Ramos (cell line): ENCODE measurements at regions not wholly inside any gene's neighbourhood (a gene's known extent, or its start where the extent isn't known, plus 50 kb on each side); places are given as distances from the start of the nearest gene placed in this dataset.
"Not testable (repeated sequence)": the region's sequence is repeated elsewhere in the genome, so short reads cannot be mapped to it uniquely, and the experiment has no call there.

Source experiments
- in situ Hi-C: fragments of 300-500 bp; cut with MboI; formaldehyde crosslinking; loops from one replicate; pipeline ENCODE4 v1.14.3; 2022; ENCODE audit warnings: low sequenced_read_pairs; ENCODE audit not compliant: unreplicated experiment

DNA sequence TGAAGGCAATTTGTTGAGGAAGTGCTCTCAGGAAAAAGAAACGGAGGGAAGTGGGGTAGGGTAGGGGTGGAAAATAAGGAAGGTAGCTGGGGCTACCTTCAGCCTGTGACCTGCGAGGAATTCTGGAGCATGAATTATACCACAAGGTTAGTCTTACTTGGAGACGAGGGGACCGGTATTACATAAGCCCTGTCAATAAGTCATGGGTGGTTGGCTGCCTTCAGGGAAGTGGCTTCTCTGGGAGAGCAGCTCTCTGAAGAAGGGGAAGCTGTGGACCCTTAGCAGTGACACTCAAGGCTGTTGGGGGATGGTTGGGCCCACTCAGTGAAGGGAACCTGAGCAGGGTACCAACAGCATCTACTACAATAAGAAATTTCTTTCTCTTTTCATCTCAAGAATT is 111.3 kb downstream of the TNFSF18 start:
- in situ Hi-C loops, result no loop called here

DNA sequence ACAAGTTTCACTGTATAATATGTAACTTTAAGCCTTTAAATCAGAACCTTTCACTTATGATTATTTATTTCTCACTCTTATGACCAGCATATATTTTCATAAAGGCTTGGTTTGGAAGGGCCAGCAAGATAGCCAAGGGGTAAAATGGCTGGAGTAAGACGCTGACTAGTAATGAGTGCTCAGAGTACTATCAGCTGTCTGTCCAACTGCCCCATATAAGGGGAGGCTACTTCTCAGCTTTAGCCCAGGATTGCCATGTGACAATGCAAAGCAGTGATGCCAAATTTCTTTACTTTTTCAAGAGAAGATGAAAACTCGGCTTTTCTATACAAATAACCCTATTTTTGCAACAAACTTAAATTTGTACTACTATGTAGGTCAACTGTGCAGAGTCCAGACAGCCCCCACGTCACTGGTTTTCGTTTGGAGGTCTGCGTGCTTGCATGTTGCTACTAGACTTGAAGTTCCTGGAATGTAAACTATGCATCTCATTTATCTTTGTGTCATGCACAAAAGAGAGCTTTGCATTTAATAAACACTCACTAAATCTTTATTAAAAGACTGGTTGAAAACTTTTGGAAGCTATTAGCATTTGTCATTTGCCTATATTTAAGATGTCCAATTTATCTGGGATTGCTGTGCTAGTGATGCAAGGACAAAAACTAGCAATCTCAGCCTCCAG is 110.4 kb downstream of the TNFSF18 start:
- in situ Hi-C loops, result no loop called here

DNA sequence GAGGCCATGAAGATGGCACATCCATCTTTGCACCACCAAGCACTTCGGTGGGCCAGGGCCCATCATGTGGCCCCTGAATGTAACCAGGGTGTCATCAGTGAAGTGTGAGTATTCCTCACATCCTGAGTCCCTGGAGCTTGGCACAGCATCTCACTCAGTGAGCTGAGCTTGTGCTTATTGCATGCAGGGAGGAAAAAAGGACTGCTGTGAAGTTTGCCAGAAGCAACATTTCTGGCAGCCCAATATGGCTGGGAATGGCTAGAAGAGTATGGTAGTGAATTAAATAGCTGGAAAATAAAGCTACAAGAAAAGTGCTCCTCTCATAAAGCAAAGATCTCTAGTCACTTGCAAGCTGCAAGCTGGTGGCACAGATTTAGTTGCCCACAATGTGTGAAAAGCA is 109.3 kb downstream of the TNFSF18 start:
- in situ Hi-C loops, result no loop called here

DNA sequence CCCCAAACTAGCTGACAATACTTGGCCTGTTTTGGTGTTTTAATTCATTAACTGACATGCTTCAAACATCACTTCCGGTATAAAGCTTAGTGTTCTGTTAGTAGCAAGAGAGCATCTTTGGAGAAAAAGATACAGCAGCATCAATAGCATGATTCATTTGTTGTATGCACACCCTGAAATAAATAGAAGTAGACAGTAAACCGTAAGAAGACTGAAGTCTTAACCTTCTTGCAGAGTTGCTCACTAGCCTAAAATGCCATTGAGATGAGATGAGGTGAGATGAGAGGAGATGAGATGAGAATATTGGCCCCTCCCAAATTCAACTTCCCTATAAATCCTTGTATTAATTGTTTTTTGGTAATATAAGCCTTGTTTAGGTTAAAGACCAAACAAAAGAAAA is 108.8 kb downstream of the TNFSF18 start:
- in situ Hi-C loops, result no loop called here

DNA sequence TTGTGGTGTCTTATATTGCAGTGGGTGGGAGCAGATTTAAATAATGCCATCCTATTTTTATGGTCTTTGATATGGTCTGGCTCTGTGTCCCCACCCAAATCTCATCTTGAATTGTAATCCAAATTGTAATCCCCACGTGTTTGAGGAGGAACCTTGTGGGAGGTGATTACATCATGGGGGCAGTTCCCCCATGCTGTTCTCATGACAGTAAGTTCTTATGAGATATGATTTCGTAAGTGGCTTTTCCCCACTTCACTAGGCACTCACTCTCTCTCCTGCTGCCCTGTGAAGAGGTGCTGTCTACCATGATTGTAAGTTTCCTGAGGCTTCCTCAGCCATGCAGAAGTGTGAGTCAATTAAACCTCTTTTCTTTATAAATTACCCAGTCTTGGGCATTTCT is 107.6 kb downstream of the TNFSF18 start:
- in situ Hi-C loops, result not testable (repeated sequence)

DNA sequence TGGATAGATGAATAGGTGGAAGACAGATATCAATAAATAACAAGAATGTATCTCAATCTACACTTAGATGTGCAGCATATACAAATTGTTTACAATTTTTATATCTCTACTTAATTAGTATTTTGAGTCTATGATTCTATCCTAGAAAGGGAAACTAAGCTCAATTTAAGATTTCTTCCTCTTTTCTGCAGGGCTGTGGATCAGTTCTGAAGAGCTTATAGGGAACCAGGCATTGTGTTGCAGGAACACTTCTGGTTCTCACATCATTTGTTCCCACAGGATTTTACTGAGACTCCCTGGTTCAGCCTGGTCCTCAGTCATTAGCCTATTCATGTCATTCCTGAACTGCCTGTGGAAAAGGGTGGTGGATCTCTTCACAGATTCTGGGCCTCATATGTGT is 105.8 kb downstream of the TNFSF18 start:
- in situ Hi-C loops, result no loop called here

DNA sequence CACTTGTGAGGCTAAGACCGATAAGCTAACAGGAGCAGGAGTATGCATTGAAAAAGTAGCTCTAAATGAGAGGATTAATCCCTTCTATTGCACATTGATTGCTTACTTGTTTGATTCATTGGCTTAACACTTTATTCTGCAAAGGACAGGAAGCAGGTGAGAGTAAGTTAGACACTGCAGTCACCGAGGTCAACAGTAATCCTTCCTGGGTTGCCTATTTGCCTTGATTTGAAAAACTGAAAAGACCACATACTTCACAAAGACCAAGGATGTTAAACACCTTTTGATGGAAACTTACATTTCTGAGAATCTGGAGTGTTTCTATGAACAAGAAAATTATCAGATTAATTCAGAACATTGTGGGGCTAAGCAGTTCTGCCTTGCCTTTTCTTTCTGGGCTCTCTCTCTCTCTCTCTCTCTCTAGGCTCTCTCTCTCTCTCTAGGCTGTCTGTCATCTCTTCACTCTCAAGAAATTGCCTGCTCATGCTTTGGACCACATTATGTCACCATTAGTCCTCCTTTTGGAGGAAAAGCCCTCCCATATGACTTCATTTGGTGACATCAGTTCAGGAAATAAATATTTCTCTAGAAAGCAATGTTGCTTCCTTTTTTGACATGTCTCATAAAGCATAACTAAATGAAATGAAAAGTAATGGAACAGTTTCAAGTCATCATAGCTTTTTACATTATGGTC is 103.8 kb downstream of the TNFSF18 start:
- in situ Hi-C loops, result no loop called here

DNA sequence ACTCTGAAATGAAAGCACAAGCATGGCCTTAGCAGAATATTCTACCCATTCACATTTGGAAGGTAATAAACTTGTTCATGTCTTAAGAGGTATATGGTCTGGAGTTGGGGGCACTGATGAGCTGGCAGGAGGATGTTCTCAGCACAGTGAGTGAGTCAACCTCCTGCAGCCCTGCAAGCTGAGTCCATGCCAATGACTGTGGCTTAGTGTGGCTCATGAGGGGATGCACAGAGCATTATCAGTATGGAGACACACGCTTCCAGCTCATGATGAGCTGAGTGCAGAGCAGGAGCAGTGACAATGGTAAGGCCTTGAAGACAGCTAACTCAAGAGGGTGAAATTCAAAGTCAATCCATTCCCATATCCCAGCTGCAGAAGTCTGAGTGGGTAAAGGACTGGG is 102.3 kb downstream of the TNFSF18 start:
- in situ Hi-C loops, result no loop called here

DNA sequence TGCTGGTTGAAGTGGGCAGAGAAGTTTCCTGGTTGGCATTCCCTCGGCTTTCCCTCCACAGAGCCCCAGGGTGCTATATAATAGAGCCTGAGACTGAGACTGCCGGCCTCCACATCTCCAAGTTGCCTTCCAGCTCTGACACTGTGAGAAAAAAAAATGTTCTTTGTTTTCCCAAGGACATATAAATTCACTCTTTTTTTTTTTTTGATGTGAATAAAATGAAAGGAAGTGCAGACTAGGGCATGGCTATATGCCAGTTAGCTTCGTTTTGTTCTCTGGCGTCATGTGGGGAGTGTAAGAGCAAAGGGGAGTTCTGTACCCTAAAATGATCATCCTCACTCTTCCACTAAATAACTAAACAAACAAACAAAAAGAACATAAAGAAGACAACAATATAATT is 101.6 kb downstream of the TNFSF18 start:
- in situ Hi-C loops, result no loop called here

DNA sequence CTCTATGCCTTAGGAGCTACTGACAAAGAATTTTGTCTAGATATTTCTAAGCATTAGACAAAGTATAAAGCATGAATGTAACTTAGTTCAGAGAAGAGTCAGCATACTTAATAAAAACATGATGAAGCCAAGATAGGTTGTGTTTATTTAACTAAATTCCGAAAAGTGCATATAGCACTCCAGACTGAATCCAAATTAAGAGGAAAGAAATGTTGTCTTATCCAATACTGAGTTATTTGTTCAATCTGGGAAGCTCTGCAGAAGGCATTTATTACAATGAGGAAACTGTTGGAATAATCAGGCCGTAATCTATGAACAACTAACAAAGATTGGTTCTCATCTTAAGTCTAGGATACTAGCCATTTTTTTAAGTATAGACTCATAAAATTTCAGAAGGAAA is 100.2 kb downstream of the TNFSF18 start:
- in situ Hi-C loops, result no loop called here

DNA sequence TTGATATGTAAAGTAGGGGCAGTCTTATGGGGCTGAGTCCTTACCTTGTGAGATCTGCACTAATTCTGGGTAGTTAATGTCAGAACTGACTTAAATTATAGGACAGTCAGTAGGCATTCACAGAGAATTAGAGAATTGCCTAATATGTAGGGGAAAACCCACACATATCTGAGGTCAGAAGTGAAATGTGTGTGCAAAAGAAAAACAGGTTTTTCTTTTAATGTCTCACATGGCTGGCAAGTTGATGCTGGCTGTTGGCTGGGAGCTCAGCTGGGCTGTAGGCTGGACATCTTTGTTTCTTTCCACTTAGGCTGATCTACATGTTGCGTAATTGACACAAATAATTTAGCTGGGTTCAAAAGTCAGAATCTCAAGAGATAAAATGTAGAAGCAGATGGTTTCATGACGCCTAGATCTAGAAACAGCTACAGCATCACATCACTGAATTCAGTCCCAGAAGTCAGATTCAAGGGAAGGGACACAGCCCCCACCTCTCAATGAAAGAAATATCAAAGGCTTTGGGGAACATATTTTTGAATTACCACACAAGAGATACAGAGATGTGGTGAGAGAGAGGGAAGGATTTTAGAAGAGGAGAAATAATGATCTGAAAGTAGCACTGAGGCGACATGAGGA is 98.9 kb downstream of the TNFSF18 start:
- in situ Hi-C loops, result no loop called here

DNA sequence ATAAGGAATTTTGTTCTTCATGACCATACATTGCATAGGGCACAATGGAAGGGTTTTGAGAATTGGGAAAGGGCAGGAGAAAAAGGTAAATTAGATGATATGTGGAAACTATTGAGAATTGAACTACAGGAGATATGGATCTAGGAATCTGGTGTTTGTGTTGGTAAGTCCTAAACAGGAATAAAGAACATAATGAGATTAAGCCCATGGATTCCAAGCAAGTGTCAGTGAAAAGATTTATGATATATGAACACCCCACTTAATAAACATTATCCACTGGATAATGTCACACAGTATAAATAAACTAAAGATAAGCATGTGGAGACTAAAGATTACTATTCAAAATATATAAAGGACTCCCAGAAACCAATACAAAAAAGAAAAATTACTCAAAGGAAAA is 98.2 kb downstream of the TNFSF18 start:
- in situ Hi-C loops, result no loop called here

DNA sequence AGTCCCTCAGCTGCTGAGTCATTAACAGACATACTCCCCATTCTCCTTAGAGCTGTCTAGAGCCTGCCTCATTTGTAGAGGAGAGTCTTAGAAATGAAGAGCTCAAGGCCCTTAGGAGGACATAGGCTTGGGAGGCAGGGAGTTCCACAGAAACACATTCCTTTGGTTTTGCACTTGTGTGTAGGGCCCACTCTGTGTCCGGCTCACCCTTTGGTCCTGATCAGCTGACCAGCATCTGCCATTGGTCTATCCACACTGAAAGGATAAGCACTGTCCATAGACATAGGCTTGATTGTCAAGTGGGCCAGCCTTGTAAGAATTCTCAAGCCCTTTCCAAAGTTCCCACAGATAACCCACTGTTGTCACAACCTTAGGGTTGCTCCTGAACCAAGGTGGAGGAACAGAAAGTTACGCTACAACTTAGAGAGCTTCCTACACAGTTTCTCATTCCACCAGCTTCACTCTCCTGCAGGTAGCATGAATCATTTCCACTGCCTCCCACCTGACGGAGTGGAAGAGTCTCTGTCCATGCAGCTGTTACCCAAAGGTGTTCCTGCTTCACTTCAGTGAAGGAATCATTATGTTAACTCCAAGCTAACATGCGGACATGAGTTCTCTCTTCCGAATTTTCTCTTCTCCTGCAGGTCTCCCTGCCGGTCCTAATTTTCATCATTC is 96.1 kb downstream of the TNFSF18 start:
- in situ Hi-C loops, result no loop called here

DNA sequence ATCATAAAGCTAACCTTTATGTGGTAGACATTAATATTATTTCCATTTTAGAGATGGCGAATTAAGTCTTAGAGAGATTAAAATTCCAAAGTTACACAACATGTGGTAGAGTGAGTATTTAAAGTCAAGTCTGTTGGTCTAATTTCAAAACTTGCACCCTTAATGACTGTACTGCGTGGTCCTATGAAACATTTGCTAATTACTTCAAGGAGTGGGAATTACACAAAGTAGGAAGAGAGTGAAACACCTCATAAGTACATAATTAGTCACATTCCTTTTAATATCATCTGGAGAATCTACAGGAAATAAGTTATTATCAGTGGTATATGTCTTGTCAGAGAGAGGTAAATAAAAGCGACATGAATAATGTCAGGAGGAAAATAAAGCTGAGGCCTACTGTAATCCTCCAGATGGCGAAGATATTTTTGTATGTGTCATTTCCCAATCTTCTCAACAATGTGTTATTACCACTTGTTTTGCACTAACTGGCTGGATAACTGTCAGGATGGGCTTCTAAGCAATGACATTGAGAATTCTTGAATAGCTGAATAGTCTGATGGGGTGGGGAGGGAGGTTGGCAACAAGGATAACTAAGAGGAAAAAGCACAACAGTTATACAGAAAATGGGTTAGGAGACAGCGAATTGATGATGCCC is 95.5 kb downstream of the TNFSF18 start:
- in situ Hi-C loops, result no loop called here

DNA sequence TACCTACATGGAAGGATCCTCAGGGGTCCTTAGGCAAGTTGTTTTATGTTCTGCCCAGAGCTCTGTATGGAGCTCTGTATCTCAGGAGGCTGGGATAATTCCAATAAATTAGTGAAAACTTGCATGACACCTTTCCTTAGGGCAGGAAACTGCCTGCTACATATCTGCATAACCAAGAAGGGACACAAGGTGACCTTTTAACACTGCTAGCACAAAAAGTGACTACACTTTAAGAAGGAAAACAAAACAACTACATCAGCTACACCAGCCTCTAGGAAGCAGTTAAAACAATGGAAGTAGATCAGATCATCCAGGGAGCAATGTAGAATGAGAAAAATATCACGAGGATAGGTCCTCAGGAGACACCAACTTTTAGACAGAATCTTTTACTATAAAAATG is 93.9 kb downstream of the TNFSF18 start:
- in situ Hi-C loops, result no loop called here

DNA sequence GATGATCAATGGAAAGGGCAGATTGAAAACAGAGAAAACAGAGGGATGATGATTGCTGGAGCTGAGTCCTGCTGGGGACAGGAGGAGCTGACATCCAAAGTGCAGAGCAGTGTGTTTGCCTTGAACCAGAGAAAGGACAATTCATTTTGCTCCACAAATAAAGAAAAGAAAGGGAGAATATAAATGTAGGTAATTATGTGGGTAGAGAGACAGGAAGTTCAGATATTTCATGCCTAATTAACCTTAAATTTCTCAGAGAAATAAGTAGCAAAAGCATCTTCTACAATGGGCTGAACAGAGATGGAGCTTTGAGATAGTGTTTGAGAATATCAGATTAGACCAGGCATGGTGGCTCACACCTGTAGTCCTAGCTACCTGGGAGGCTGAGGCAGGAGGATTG is 93.2 kb downstream of the TNFSF18 start:
- in situ Hi-C loops, result no loop called here

DNA sequence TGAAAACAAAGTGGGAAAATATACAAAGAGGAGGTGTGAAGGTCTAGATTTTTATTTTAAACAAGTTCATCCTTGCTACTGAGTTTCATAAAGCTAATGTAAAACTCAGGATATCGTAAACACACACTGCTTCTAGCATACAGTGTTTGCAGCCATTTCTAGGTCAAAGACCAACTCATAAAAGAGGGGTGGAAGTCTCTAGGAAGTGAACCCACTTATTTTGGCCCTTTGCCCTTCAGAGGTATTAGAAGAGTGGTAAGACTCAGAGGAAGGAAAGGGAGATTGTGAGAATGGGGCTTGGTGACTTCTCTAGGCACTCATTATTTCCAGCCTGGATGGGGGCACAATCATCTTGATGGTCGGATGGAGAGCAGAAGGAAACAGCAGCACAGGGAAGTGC is 91.2 kb downstream of the TNFSF18 start:
- in situ Hi-C loops, result no loop called here

DNA sequence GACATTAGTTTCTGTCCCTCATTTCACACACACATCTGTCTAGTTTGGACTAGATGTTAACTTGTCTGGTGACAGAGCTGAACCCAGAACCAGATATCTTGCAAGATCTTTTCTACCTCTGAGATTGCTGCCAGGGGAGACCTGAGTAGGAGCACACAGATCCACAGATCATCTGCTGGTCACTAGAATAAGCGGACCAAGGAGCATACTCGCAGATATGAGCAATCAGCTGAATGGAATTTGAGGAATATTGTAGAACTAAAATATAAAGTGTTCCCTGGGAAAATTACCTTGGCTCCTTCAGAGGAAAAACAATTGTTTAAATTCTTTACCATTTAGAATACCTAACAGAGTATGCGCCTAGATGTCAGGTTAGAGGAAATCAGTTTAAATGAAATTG is 90.7 kb downstream of the TNFSF18 start:
- in situ Hi-C loops, result no loop called here

DNA sequence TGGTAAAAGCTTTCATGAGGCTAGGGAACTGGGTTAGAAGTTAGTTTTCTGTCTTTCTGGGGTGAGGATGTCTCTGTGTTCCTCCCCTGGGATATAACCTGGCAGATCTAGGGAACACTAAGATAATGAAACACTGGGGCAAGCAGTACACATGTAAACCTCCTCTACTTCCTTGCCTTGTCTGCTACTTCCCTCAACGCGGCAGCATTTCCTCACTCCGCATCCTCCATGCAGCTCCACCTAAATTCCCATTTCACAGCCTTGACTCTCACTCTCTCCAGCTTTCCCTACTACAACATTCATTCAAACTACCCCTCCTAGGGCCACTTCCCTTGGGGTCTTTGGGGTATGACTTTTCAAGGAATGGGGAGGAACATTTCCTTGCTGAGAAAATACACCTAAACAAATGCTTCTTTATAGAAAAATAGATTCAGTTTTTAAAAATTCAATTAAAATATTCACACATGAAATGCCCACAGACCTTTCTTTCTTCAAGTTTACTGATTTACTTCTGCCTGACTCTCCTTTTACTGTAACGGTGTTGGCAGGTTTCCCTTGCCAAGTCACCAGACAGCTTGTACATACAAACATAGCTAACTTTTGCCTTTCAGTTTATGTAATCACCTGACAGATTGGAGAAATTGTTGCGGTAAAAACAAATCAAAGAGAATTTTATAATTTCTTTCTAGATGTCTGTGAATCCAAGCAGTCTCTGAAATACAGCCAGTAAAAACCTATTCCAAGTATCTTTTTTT is 90.1 kb downstream of the TNFSF18 start:
- in situ Hi-C loops, result no loop called here

DNA sequence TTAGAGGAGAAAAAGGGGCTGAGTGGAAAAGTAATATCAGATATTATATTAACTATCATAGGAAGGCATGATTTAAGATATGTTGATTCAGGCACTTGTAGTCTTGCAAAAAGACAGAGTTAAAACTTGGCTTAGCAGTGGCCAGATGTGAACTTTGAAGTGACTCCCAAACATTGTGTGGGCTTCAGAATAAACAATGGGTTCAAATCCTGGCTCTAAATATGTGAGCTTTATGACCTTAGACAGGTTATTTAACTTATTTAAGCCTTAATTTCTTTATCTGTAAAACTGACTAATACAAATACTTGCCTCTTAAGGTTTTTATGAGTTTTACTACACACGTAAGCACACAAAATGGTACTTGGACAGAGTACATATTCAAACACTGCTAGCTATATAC is 85.9 kb downstream of the TNFSF18 start:
- in situ Hi-C loops, result no loop called here
